ENCODE measurements at regions not wholly inside any gene's neighbourhood (a gene's known extent, or its start where the extent isn't known, plus 50 kb on each side); places are given as distances from the start of the nearest gene placed in this dataset.
"Not testable (repeated sequence)": the region's sequence is repeated elsewhere in the genome, so short reads cannot be mapped to it uniquely, and the experiment has no call there.

DNA sequence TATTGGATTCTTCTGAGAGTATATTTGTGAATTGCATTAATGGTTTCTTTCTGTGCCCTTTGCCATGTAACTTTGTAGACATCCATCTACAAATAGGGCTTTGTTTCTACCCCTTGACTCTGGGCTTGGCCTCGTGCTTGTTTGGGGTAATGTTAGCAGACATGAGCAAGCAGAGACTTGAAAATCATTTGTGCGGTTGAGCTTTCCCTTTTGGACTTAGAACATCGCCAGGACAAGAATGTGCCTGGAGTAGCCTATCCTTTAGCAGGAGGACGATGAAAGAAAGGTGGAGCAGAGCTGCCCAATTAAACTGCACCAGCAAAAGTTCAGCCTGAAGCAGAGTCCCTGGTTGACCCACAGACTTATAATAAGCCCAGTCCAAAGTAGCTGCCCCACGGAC is 785.9 kb downstream of the EPHA4 start:
- Histone ChIP-seq H3K9me3 (ENCODE audit: control insufficient read depth, insufficient read depth, low read length) (no peaks in the 10 kb centered on the region; the same call in 1 of the 2 replicates), H3K4me1 (ENCODE audit: insufficient read depth, low read length) (no peaks in the 10 kb centered on the region), H3K36me3 (ENCODE audit: insufficient read depth, low read length) (no peaks in the 10 kb centered on the region), H3K9ac (ENCODE audit: low read depth, low read length) (no peak overlapping the region)

DNA sequence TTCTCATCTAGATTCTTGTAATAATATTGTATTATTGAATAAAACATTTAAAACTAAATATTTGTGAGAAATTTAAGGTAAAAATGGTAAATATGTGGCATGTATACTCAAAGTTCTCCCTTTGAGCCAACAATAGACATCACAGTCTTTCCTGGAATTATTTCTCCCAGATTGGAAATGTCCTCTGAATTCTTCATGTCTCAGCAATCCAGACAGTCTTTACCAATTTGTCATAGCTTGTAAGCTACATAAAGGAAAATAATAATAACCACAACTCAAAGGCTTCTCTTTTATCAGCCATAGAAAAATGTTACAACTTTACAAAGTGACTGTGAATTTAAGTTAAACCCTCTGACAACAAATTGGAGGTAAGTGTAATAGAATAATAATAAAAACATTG is 784.9 kb downstream of the EPHA4 start:
- Histone ChIP-seq H3K9me3 (ENCODE audit: control insufficient read depth, insufficient read depth, low read length) (no peaks in the 10 kb centered on the region; the same call in 1 of the 2 replicates), H3K36me3 (ENCODE audit: insufficient read depth, low read length) (no peaks in the 10 kb centered on the region), H3K4me1 (ENCODE audit: insufficient read depth, low read length) (no peaks in the 10 kb centered on the region), H3K9ac (ENCODE audit: low read depth, low read length) (no peak overlapping the region)

DNA sequence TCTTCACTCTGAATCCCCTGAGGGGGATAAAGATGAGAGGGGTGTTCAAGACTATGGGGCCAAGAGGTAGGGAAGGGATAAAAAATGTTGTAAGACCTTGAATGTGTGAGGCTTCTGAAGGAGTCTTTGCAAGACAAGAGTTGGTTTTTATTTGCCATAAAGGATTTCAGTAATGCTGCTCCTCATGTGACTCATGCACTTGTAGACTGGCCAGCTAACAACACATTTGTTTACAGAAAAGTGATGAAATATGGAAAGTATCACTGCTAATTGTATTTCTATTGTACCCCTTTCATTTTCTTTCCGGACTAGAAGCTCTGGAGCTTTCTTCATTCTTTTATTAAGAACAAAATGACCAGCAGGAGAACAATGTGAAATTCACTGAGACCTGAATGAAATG is 782.1 kb downstream of the EPHA4 start:
- Histone ChIP-seq H3K36me3 (ENCODE audit: insufficient read depth, low read length) (no peaks in the 10 kb centered on the region), H3K4me1 (ENCODE audit: insufficient read depth, low read length) (no peaks in the 10 kb centered on the region), H3K9me3 (ENCODE audit: control insufficient read depth, insufficient read depth, low read length) (no peaks in the 10 kb centered on the region), H3K9ac (ENCODE audit: low read depth, low read length) (no peak overlapping the region)

DNA sequence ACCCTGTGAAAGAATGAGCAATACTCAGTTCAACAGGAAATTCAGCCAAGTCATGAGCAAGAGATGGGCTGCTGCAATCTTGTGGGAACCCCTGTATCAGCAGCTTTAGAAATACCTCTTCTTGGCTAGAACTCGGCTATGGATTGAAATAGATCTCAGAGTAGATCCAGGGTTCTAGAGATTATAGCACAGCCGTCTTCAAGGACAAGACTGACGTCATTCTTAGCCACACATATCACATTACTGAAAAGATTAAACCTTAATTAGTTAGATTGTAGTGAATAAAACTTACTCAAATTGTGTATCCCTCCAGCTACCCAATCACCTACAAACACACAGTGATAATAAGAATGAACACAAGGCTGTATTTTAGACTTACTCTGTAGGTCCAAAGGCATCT is 776.4 kb downstream of the EPHA4 start:
- Histone ChIP-seq H3K36me3 (ENCODE audit: insufficient read depth, low read length) (no peaks in the 10 kb centered on the region), H3K9me3 (ENCODE audit: control insufficient read depth, insufficient read depth, low read length) (no peaks in the 10 kb centered on the region), H3K4me1 (ENCODE audit: insufficient read depth, low read length) (no peaks in the 10 kb centered on the region), H3K9ac (ENCODE audit: low read depth, low read length) (no peak overlapping the region)

DNA sequence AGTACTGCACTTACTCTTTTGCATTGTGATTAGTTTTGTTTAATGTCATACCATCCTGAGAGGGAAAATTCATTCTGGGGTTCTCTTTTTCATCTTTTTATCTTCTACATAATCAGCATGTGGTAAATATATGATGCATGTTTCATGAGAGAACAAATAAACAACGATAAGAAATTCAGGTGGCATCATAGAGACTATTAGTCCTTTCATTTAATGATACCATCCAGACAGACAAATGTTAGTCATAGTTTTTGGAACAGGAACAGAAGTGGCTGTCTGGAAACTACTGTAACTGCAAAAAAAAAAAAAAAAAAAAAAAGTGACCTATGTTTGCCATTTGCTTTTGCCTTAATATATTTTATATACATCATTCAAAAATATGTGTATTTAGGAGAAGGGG is 761.0 kb downstream of the EPHA4 start:
- H3K36me3 ChIP-seq (ENCODE audit: insufficient read depth, low read length): no peaks in the 10 kb centered on the region
- H3K4me1 ChIP-seq (ENCODE audit: insufficient read depth, low read length): no peaks in the 10 kb centered on the region
- H3K9ac ChIP-seq (ENCODE audit: low read depth, low read length): no peak overlapping the region
- H3K9me3 ChIP-seq (ENCODE audit: control insufficient read depth, insufficient read depth, low read length): no peaks in the 10 kb centered on the region

DNA sequence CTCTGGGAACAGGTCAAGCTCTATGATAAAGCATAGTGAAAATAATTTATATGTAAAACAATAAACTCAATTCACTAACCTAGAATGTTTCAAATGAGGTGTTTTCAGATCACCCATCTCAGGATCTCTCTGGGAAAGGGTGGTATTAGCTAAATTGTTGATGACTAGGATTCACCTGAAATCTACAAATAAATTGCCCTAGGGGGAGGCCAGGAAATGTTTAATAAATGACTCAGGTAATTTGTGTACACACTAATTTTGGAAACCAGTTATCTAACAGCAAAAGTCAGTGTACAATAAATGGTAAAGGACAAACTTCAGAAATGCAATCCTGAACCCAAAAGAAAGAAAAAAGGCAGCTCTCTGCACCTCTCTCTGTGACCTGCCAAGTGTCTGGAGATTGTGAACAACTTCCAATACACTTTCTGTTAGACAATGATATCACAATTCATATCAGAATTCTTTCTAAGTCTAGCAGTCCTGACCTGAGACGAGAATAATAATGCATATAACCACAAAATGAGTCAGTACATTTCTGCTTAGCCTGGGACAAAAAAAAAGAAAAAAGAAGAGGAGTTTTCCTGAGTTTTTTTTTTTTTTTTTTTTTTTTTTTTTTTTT is 760.0 kb downstream of the EPHA4 start:
- H3K9me3 ChIP-seq (ENCODE audit: control insufficient read depth, insufficient read depth, low read length): no peaks in the 10 kb centered on the region
- H3K36me3 ChIP-seq (ENCODE audit: insufficient read depth, low read length): no peaks in the 10 kb centered on the region
- no peak overlapping the region for H3K9ac ChIP-seq (ENCODE audit: low read depth, low read length)
- H3K4me1 ChIP-seq (ENCODE audit: insufficient read depth, low read length): no peaks in the 10 kb centered on the region

DNA sequence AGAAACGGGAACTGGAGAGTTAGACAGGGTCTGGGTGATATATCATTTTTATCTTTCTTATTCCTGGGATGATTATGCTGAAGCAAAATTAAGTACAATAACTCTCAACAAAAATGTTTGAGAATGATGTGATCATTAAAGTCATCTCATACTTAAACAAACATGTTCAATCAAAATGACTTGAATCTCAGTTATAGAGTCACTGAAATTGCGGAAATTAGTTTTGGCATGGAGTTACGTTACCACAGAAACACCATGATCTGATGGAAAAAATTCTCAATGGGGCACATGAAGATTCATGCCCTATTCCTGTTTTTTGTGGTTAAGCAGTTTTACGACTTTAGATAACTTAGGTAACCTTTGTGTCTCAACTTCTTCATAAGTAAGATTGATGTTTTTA is 757.7 kb downstream of the EPHA4 start:
- H3K9ac ChIP-seq (ENCODE audit: low read depth, low read length): no peak overlapping the region
- no peaks in the 10 kb centered on the region for H3K36me3 ChIP-seq (ENCODE audit: insufficient read depth, low read length)
- H3K9me3 ChIP-seq (ENCODE audit: control insufficient read depth, insufficient read depth, low read length): no peaks in the 10 kb centered on the region
- H3K4me1 ChIP-seq (ENCODE audit: insufficient read depth, low read length): no peaks in the 10 kb centered on the region

DNA sequence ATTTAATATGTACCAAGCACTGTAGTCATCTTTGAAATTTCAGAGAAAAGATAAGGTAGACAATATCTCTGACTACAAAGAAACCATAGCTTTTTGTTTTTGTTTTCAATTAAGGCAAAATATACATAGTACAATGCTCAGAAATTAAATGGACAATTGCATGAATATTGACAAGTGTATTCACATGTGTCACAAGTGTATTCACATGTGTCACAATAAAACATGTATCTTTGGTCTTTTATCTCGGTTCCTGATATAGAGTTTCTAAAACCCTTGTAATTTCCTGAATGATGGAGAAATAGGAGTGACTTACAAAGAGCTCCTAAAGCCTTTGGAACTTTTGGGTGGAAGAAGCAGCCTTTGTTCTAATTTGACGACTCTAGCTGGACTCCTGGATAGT is 756.4 kb downstream of the EPHA4 start:
- no peak overlapping the region for H3K9ac ChIP-seq (ENCODE audit: low read depth, low read length)
- no peaks in the 10 kb centered on the region for H3K36me3 ChIP-seq (ENCODE audit: insufficient read depth, low read length)
- H3K9me3 ChIP-seq (ENCODE audit: control insufficient read depth, insufficient read depth, low read length): no peaks in the 10 kb centered on the region
- H3K4me1 ChIP-seq (ENCODE audit: insufficient read depth, low read length): no peaks in the 10 kb centered on the region

DNA sequence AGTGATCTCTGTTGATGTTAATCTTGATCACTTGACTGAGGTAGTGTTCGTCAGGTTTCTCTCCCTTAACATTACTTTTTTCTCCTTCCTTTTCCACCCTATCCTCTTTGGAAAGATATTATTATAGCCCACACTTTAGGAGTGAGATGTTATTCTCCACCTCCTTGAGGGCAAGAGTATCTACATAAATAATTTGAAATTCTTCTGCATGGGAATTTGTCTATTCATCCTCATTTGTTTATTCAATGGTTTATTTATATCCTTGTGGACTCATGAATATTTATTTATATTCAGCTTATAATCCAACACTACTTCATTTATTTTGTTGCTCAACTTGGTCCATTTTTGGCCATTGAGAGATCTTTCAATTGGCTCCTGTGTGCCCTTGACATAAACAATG is 750.4 kb downstream of the EPHA4 start:
- Histone ChIP-seq H3K4me1 (ENCODE audit: insufficient read depth, low read length) (no peaks in the 10 kb centered on the region), H3K36me3 (ENCODE audit: insufficient read depth, low read length) (no peaks in the 10 kb centered on the region), H3K9ac (ENCODE audit: low read depth, low read length) (no peak overlapping the region), H3K9me3 (ENCODE audit: control insufficient read depth, insufficient read depth, low read length) (no peaks in the 10 kb centered on the region)

DNA sequence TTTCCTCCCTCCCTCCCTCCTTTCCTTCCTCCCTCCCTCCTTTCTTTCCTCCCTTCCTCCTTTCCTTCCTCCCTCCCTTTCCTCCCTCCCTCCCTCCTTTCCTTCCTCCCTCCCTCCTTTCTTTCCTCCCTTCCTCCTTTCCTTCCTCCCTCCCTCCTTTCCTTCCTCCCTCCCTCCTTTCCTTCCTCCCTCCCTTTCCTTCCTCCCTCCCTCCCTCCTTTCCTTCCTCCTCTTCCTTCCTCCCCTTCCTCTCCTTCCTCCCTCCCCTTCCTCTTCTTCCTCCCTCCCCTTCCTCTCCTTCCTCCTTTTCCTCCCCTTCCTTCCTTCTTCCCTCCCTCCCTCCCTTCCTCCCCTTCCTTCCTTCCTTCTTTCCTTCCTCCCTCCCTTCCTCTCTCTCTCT is 748.5 kb downstream of the EPHA4 start:
- H3K9ac ChIP-seq (ENCODE audit: low read depth, low read length); H3K4me1 ChIP-seq (ENCODE audit: insufficient read depth, low read length); H3K36me3 ChIP-seq (ENCODE audit: insufficient read depth, low read length); H3K9me3 ChIP-seq (ENCODE audit: control insufficient read depth, insufficient read depth, low read length): not testable (repeated sequence)

DNA sequence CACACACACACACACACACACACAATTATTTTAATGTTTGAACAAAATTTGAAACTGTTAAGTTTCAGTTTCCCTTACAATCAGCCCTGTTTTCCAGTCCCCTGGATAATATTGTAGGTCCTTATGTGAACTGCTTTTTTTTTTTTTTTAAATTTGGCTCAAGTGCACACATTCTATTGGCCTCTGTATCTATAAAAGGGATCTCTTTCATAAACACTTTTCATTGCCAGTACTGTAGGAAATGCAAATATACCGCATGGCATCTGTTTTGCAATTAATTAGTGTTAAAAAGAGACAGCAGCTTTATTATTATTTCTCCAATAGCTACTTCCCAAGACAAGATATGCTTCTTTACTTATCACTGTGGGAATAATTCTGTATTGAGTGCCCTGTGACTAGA is 738.7 kb downstream of the EPHA4 start:
- H3K4me1 ChIP-seq (ENCODE audit: insufficient read depth, low read length): no peaks in the 10 kb centered on the region
- no peak overlapping the region for H3K9ac ChIP-seq (ENCODE audit: low read depth, low read length)
- H3K9me3 ChIP-seq (ENCODE audit: control insufficient read depth, insufficient read depth, low read length): no peaks in the 10 kb centered on the region
- no peaks in the 10 kb centered on the region for H3K36me3 ChIP-seq (ENCODE audit: insufficient read depth, low read length)

DNA sequence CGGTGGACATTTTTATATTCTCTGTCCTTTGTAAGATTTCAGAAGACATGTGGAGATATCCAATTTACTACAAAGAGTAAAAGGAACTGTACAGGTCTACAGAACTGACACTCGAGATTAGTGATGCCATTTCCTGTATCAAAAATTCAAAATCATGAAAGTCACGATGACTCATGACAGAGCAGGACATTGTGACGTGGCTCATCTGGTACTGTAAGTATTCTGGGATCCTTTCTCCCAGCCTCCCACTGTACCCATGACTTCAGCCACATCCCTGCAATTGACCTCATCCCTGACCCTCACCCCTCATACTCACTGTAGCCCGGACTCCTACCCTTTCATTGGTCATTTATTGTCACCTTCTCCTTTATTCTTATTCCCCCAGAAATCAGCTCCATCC is 736.5 kb downstream of the EPHA4 start:
- Histone ChIP-seq H3K9ac (ENCODE audit: low read depth, low read length) (no peak overlapping the region), H3K36me3 (ENCODE audit: insufficient read depth, low read length) (no peaks in the 10 kb centered on the region), H3K4me1 (ENCODE audit: insufficient read depth, low read length) (no peaks in the 10 kb centered on the region), H3K9me3 (ENCODE audit: control insufficient read depth, insufficient read depth, low read length) (no peaks in the 10 kb centered on the region)

DNA sequence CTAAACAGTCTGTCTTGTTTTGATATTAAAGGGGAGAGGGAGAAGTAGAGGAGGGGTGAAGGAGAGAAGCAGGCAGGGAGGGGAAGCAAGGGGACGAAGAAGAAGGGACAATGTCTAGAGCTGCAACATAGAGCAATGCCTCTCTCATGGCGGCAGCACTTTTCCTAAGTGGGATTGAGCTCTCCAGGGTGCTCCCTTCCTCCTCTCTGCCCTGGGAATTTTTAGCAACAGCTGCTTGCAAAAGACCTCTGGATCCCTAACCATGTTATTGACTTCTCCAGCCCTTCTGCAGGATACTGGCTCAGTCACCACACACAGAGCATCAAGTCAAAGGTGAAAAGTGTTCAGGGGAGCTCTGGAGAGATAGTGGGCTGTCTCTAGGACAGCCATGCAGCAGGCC is 734.9 kb downstream of the EPHA4 start:
- no peaks in the 10 kb centered on the region for H3K4me1 ChIP-seq (ENCODE audit: insufficient read depth, low read length)
- H3K36me3 ChIP-seq (ENCODE audit: insufficient read depth, low read length): no peaks in the 10 kb centered on the region
- 0 out of 2 replicates have a peak, but pooled peaks cover 4% of the 10 kb centered on the region for H3K9me3 ChIP-seq (ENCODE audit: control insufficient read depth, insufficient read depth, low read length)
- no peak overlapping the region for H3K9ac ChIP-seq (ENCODE audit: low read depth, low read length)

DNA sequence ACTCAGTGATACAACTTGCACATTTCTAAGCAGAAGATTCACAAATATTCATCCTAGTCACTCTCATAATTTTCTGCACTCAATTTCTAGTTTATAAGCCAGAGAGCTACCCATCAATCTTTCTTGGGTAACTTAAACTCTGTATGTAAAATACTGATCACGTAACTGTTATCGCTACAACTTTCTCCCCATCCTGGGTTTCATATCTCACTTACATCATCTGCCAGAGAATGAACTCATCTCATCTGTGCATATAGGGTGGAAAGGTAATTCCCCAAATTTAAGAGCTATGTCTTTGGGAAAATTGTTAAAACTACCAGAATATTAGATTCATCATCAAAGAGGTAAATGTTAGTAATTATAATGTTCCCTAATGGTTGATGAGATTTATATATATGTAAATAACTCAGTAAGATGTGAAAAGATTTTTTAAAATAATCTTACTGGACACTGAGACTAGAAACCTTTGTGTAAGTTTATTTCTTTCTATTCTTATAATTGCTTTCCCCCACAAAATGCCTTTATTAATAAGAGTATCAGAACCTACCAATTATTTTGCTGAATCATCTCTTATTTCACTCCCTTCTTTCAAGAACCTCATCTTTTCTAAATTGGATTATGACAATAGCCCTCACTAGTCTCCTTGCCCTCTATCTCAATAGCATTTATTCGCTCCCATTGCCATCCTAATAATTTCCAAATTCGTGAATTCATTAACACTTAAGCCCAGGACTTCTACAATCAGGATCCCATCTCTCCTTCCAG is 729.0 kb downstream of the EPHA4 start:
- no peak overlapping the region for H3K9ac ChIP-seq (ENCODE audit: low read depth, low read length)
- H3K9me3 ChIP-seq (ENCODE audit: control insufficient read depth, insufficient read depth, low read length): 0 out of 2 replicates have a peak, but pooled peaks cover 4% of the 10 kb centered on the region
- H3K4me1 ChIP-seq (ENCODE audit: insufficient read depth, low read length): no peaks in the 10 kb centered on the region
- no peaks in the 10 kb centered on the region for H3K36me3 ChIP-seq (ENCODE audit: insufficient read depth, low read length)

DNA sequence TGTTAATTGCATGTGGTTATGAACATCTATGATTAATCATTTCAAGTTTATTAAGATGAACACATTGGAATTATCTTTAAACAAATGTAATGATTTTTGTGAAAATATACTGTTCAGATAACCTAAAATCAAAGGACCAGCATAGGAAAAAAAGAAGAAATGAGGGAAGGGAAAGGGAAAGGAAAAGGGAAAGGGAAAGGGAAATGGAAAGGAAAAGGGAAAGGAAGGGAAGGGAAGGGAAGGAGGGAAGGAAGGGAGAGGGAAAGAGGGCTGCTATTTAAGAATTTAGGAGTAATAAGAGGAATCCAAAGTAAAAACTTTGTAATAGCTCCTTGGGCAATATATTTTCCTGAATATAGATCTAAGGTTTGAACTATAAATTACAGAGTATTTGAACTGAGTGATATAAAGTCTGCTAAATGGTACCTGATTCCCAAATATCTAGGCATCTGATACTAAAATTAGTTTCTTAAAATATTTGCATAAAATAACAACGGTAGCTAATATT is 726.3 kb downstream of the EPHA4 start:
- Histone ChIP-seq H3K9me3 (ENCODE audit: control insufficient read depth, insufficient read depth, low read length) (peaks cover 5% of the 10 kb centered on the region; the same call in 1 of the 2 replicates), H3K4me1 (ENCODE audit: insufficient read depth, low read length) (no peaks in the 10 kb centered on the region), H3K9ac (ENCODE audit: low read depth, low read length) (no peak overlapping the region), H3K36me3 (ENCODE audit: insufficient read depth, low read length) (no peaks in the 10 kb centered on the region)

Measured in ES-I3 (cell line).